PFSK-1 (cell line): ENCODE measurements at regions not wholly inside any gene's neighbourhood (a gene's known extent, or its start where the extent isn't known, plus 50 kb on each side); places are given as distances from the start of the nearest gene placed in this dataset.

Source experiments
- FOXP2 ChIP-seq: optimal IDR thresholded peaks from 2 replicates; pipeline ENCODE3; 2011; ENCODE audit warnings: borderline replicate concordance, control low read depth, inconsistent platforms; ENCODE audit not compliant: insufficient read depth; ENCODE audit errors: extremely low read length, extremely low read depth
- POLR2AphosphoS5 ChIP-seq: IDR thresholded peaks from 2 replicates; pipeline ENCODE4 v1.6.1; 2012; ENCODE audit warnings: low read depth, mild to moderate bottlenecking, control low read depth, low read length, moderate library complexity
- SIN3A ChIP-seq: IDR thresholded peaks from 2 replicates; pipeline ENCODE4 v1.6.1; 2012; ENCODE audit warnings: mild to moderate bottlenecking, low read length, moderate library complexity, borderline replicate concordance; ENCODE audit not compliant: insufficient read depth
- TAF1 ChIP-seq: IDR thresholded peaks from 2 replicates; pipeline ENCODE4 v1.6.1; 2012; ENCODE audit warnings: low read length, control low read depth, borderline replicate concordance; ENCODE audit not compliant: insufficient read depth
- TF ChIP-seq, protein P1 (sequence below), 2 experiments: IDR thresholded peaks; 2 replicates each; pipeline versions ENCODE4 v1.6.1 to v1.8.0; 2011 to 2012; ENCODE audit warnings: low read depth in 2 of 2, low read length in 2 of 2, control low read depth in 1 of 2, inconsistent platforms in 1 of 2, mild to moderate bottlenecking in 1 of 2, moderate library complexity in 1 of 2; ENCODE audit not compliant: insufficient read depth in 1 of 2

DNA sequence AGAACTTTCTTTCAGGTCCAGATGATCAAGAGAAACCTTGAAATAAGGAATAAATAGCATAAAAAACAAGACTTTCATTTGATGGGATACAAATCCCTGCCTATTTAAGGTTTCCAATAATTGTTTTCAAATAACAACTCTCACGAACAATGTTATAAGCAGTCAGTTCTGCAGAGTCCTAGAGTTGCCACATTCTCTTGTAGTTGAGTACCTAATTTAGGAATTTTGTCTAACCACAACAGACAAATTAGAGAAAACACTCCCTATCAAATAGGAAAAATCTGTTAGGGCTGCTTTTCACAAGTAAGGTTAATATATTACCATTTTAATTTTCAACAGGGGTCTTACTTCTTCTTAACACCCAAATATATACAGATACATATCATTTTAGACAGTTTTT is 130.1 kb upstream of the CDH20 start:
- TF ChIP-seq FOXP2, result no peak

DNA sequence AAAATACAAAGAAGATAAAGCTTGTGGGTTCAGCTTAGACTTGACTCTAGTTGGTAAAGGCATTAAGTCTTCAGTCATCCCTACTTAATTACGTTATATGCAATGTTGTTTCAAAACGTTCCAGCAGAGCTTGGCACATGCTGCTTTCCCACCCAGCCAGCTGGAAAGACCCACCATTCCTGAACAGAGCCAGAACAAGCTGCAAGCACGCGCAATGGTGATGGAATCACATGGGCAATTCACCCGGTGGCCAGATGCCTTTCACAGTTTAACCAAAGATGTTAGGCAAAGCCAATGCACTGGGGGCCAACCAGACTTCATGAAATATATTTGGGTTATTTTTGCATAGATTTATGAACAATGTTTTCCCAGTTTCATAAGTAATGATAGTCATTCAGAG is 123.4 kb upstream of the CDH20 start:
- TF ChIP-seq FOXP2, result no peak
- TF ChIP-seq, protein P1, sequence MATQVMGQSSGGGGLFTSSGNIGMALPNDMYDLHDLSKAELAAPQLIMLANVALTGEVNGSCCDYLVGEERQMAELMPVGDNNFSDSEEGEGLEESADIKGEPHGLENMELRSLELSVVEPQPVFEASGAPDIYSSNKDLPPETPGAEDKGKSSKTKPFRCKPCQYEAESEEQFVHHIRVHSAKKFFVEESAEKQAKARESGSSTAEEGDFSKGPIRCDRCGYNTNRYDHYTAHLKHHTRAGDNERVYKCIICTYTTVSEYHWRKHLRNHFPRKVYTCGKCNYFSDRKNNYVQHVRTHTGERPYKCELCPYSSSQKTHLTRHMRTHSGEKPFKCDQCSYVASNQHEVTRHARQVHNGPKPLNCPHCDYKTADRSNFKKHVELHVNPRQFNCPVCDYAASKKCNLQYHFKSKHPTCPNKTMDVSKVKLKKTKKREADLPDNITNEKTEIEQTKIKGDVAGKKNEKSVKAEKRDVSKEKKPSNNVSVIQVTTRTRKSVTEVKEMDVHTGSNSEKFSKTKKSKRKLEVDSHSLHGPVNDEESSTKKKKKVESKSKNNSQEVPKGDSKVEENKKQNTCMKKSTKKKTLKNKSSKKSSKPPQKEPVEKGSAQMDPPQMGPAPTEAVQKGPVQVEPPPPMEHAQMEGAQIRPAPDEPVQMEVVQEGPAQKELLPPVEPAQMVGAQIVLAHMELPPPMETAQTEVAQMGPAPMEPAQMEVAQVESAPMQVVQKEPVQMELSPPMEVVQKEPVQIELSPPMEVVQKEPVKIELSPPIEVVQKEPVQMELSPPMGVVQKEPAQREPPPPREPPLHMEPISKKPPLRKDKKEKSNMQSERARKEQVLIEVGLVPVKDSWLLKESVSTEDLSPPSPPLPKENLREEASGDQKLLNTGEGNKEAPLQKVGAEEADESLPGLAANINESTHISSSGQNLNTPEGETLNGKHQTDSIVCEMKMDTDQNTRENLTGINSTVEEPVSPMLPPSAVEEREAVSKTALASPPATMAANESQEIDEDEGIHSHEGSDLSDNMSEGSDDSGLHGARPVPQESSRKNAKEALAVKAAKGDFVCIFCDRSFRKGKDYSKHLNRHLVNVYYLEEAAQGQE (IDR thresholded peaks at IDR 0.05; ENCODE audit: insufficient read depth in 1 of 2, low read depth in 2 of 2, low read length in 2 of 2), result no peak
- no peak for TF ChIP-seq SIN3A
- TF ChIP-seq POLR2AphosphoS5, result no peak
- no peak for TF ChIP-seq TAF1

DNA sequence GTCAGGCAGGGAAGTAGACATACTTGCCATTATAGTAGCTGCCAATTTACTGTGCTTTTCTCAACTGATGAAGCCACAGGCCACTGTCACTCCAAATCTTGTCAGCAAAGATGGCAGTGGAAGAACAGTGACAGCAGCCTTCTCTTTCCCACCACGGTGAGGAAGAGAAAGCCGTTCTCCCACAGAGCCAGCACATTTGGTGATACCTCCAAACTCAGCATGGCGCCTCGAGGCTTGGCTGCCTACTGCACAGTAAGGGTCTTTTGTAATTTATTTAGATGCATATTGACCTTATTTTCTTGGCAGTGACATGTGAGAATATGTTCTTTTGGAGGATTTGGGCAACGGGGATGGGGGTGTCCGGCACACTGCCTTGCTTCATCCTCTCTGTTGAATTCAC is 117.2 kb upstream of the CDH20 start:
- TF ChIP-seq FOXP2, result no peak
- TF ChIP-seq POLR2AphosphoS5, result no peak
- TF ChIP-seq, protein P1 (IDR thresholded peaks at IDR 0.05; ENCODE audit: insufficient read depth in 1 of 2, low read depth in 2 of 2, low read length in 2 of 2), result no peak
- TF ChIP-seq SIN3A, result no peak
- TF ChIP-seq TAF1, result no peak

DNA sequence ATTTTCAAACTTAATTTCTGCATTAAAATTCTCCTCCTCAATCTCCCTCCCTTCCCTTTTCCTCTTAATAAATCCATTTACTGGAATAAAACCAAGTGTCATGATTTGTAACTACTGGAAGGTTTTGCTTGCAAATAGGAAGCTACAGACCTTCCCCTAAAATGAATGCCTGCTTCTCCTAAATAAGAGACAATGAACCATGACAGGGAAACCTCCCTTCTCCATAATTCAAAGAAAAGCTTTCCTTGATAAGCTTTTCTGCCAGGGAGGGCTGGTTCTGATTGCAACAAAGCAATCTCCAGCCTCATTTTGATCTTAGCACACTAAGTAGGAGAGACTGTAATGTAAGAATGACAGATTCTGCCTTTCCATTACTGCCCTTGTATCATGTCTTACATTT is 111.0 kb upstream of the CDH20 start:
- no peak for TF ChIP-seq TAF1
- TF ChIP-seq SIN3A, result no peak
- no peak for TF ChIP-seq POLR2AphosphoS5

DNA sequence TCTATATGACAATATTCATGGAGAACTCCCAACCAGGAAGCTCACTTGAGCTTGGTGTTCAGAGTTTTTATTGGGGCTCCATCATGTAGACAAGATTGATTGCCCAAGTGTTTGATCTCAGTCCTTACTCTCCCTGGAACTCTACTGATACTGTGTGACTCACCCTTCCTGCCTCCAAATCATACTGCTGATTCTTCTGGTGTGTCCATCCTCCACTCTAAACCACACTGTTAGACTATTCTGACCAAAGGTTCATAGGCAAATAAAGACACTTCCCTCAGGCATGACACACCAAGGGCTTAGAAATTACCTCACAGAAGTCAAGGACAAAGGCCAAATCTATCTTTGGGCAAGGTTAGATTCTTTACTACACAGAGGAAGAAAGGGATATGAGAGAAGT is 107.9 kb upstream of the CDH20 start:
- TF ChIP-seq TAF1, result no peak
- TF ChIP-seq SIN3A, result no peak
- no peak for TF ChIP-seq FOXP2
- TF ChIP-seq, protein P1 (IDR thresholded peaks at IDR 0.05; ENCODE audit: insufficient read depth in 1 of 2, low read depth in 2 of 2, low read length in 2 of 2), result no peak
- no peak for TF ChIP-seq POLR2AphosphoS5

DNA sequence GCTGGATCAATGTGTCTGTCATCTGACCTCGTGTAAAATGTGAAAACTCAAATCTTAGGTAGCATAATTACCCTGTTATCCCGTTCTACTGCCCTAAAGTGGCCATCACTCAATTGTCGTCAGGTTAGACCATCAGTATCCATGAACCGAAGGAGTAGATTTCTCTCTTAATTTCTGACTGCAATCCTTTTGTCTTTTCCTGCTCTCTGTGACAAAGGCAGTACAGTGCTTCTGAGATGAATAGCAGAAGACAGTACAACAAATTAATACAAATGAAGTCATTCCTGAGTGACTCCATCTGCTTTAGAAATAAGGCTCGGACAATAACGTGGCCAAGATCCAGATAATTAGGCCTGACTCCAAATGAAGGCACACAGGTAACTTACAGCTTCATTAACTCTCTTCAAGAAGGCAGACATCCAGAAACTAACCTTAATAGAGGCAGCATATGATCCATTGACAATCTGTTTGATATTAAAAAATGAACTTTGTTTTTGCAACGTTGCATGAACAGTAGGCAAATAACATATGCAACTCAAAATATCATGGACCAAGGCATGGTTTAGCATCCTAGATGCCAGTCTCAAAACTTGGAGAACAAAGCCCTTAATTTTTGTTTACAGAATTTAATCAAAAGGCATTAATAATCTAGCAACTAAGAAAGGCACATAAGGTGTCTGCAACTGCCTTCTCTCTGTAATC is 96.7 kb upstream of the CDH20 start:
- TF ChIP-seq POLR2AphosphoS5 (no peak), TAF1 (no peak), FOXP2 (no peak), SIN3A (no peak)
- TF ChIP-seq, protein P1 (IDR thresholded peaks at IDR 0.05; ENCODE audit: insufficient read depth in 1 of 2, low read depth in 2 of 2, low read length in 2 of 2), result no peak
